Lung (tissue), 11 donors: ENCODE measurements at regions not wholly inside any gene's neighbourhood (a gene's known extent, or its start where the extent isn't known, plus 50 kb on each side); places are given as distances from the start of the nearest gene placed in this dataset.
A peak's percentile ranks its signal among the peaks of the same experiment; 100 is the strongest.

Experiments used
- ATAC-seq: fragments of 200-7000 bp; cut with Tn5 transposase; one replicate; pipeline ENCODE4 v1.9.1; 2020; ENCODE audit warnings: moderate number of reproducible peaks; ENCODE audit not compliant: insufficient read depth, low FRiP score
- DNase-seq, 3 donors: peaks; one replicate each; pipeline ENCODE4 v3.0.0-alpha.2; 2013 to 2017
- H3K27ac ChIP-seq, 2 donors: one replicate each; pipeline ENCODE4 v1.5.1; 2013; ENCODE audit warnings: mild to moderate bottlenecking in 2 of 2, moderate library complexity in 2 of 2, control low read depth in 1 of 2, inconsistent platforms in 1 of 2, low read depth in 1 of 2, low read length in 1 of 2
- H3K27me3 ChIP-seq, 3 donors: one replicate each; pipeline ENCODE4 v1.5.1; 2013; ENCODE audit warnings: low read length in 2 of 3; ENCODE audit not compliant: control insufficient read depth in 3 of 3, insufficient read depth in 3 of 3
- H3K36me3 ChIP-seq, 4 donors: one replicate each; pipeline ENCODE4 v1.5.1; 2013; ENCODE audit warnings: low read length in 4 of 4, mild to moderate bottlenecking in 1 of 4, moderate library complexity in 1 of 4; ENCODE audit not compliant: control insufficient read depth in 4 of 4, insufficient read depth in 4 of 4
- H3K4me1 ChIP-seq, 5 donors: one replicate each; pipeline ENCODE4 v1.5.1; 2013; ENCODE audit warnings: low read length in 5 of 5, mild to moderate bottlenecking in 2 of 5, moderate library complexity in 1 of 5; ENCODE audit not compliant: control insufficient read depth in 5 of 5, insufficient read depth in 5 of 5
- H3K4me3 ChIP-seq: one replicate; pipeline ENCODE4 v1.5.1; 2013; ENCODE audit warnings: mild to moderate bottlenecking, control low read depth, moderate library complexity
- H3K9ac ChIP-seq, 2 donors: one replicate each; pipeline ENCODE4 v1.5.1; 2013; ENCODE audit warnings: low read length in 2 of 2, control low read depth in 1 of 2; ENCODE audit not compliant: insufficient read depth in 1 of 2
- H3K9me3 ChIP-seq, 4 donors: one replicate each; pipeline ENCODE4 v1.5.1; 2013; ENCODE audit warnings: low read length in 3 of 4, mild to moderate bottlenecking in 1 of 4, moderate library complexity in 1 of 4; ENCODE audit not compliant: control insufficient read depth in 4 of 4, insufficient read depth in 3 of 4
- CTCF ChIP-seq: IDR thresholded peaks from 2 replicates; pipeline ENCODE4 v1.5.1; 2012; ENCODE audit warnings: mild to moderate bottlenecking; ENCODE audit errors: control extremely low read depth, extremely low read depth
- WGBS, 2 donors: extraction: QIAGEN DNeasy Blood & Tissue Kit; methylation state at CpG; one replicate each; pipeline ENCODE4 v1.1.7; 2013; 5-methylcytosine and 5-hydroxymethylcytosine counted together
- donor health status: control.
- donor health status: control.
- donor health status: Bipolar disorder and iron deficiency.
- donor health status: healthy.
- donor health status: DM: yes; HTN: yes; CAD: no.

GRCh38 chr13:106184790-106185189 lies 350.7 kb downstream of the EFNB2 start:
- no peaks in the 10 kb centered on the region for H3K36me3 ChIP-seq
- no peak for TF ChIP-seq CTCF
- no peak overlapping the region for H3K4me3 ChIP-seq
- H3K9me3 ChIP-seq, result peaks cover 0 to 7% (median 2%) of the 10 kb centered on the region in 4 donors
- H3K9ac ChIP-seq, result no peak overlapping the region
- H3K4me1 ChIP-seq, result no peaks in the 10 kb centered on the region
- H3K27me3 ChIP-seq, result peaks cover 0 to 2% (median 0%) of the 10 kb centered on the region in 3 donors
- DNase-seq (no peak), ATAC-seq (no peak)
- no peak overlapping the region for H3K27ac ChIP-seq
- 83 to 94% methylated on average over 2 of the region's 2 CpGs for WGBS, 2 donors

DNA sequence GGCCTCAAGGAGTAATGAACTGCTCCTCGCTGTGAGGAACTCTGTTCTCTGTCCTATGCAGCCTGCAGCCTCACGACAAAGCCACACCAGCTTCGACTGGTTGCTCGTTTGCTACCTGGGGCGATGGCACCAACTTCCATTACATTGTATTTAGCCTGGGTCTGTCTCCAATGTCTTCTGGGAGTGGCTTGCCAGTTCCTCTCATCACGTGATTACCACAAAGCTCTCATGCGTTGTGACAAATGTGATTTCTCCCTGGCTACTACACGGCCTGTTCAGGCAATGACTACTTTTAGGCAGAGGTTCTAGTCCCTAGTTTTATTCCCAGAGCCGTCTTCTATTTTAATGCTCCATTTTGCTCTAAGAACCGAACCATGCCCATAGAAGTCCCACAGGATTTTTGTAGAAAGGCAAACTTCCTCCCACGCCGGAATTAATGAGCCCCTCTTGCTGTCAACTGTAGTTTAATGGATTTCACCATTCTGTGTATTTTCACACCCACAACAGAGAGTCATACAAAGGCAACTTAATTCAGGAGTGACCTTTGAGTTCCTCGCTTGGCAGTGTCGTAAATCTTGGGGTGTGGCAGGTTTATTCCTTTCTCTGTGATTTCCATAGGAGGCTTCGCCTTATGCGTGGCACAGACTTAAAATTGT lies 351.9 kb downstream of the EFNB2 start:
- Histone ChIP-seq H3K27me3 (peaks cover 0 to 2% (median 0%) of the 10 kb centered on the region in 3 donors), H3K9ac (no peak overlapping the region), H3K4me3 (no peak overlapping the region), H3K36me3 (no peaks in the 10 kb centered on the region), H3K4me1 (no peaks in the 10 kb centered on the region), H3K27ac (no peak overlapping the region), H3K9me3 (peaks cover 0 to 9% (median 2%) of the 10 kb centered on the region in 4 donors)
- TF ChIP-seq CTCF, result no peak
- no peak for ATAC-seq
- no peak for DNase-seq
- WGBS, 2 donors, result 88 to 92% methylated on average over 16 of the region's 16 CpGs

GRCh38 chr13:106182404-106182803 lies 353.1 kb downstream of the EFNB2 start:
- no peak for TF ChIP-seq CTCF
- Histone ChIP-seq H3K9ac (no peak overlapping the region), H3K9me3 (peaks cover 0 to 8% (median 2%) of the 10 kb centered on the region in 4 donors), H3K27me3 (peaks cover 0 to 2% (median 0%) of the 10 kb centered on the region in 3 donors), H3K36me3 (no peaks in the 10 kb centered on the region), H3K27ac (no peak overlapping the region), H3K4me1 (no peaks in the 10 kb centered on the region), H3K4me3 (no peak overlapping the region)
- ATAC-seq, result no peak
- WGBS, 2 donors, result 39 to 52% methylated on average over 6 of the region's 6 CpGs
- DNase-seq, result peak in 1 of 3 donors; percentile 18

GRCh38 chr13:106178816-106179215 lies 356.6 kb downstream of the EFNB2 start:
- DNase-seq, result no peak

More at GRCh38 chr13:106178816-106179215, 356.6 kb downstream of the EFNB2 start:
- H3K27ac ChIP-seq, result no peak overlapping the region
- H3K9me3 ChIP-seq, result peaks cover 0 to 4% (median 2%) of the 10 kb centered on the region in 4 donors
- ATAC-seq, result no peak
- peaks cover 0 to 2% (median 0%) of the 10 kb centered on the region in 3 donors for H3K27me3 ChIP-seq
- no peak overlapping the region for H3K4me3 ChIP-seq
- no peaks in the 10 kb centered on the region for H3K36me3 ChIP-seq
- no peak for TF ChIP-seq CTCF
- 87 to 89% methylated on average over 3 of the region's 3 CpGs for WGBS, 2 donors
- no peak overlapping the region for H3K9ac ChIP-seq
- H3K4me1 ChIP-seq, result peaks cover 0 to 6% (median 0%) of the 10 kb centered on the region in 5 donors
